Astrocyte of the spinal cord (primary cell): ENCODE measurements at regions not wholly inside any gene's neighbourhood (a gene's known extent, or its start where the extent isn't known, plus 50 kb on each side); places are given as distances from the start of the nearest gene placed in this dataset.

ENCODE experiments used
- DNase-seq: peaks from one replicate; pipeline ENCODE4 v3.0.0; 2011; ENCODE audit warnings: low read depth, low spot score
- H3K4me3 ChIP-seq: 2 replicates; pipeline ENCODE4 v1.5.1; 2011; ENCODE audit warnings: low read depth, mild to moderate bottlenecking, low read length, moderate library complexity
- CTCF ChIP-seq: IDR thresholded peaks from 2 replicates; pipeline ENCODE4 v1.5.1; 2012; ENCODE audit warnings: low read depth, mild to moderate bottlenecking, low read length, inconsistent platforms
- in situ Hi-C: cut with HindIII; loops from 2 replicates; pipeline ENCODE4 v1.10.0; 2017; ENCODE audit warnings: low sequenced_read_pairs

- no peak for TF ChIP-seq CTCF
- in situ Hi-C loops = no loop called here
- no peak overlapping the region for H3K4me3 ChIP-seq
- no peak for DNase-seq
Measured at GRCh38 chr18:72444798-72445155, 99.4 kb downstream of the CBLN2 start.

DNA sequence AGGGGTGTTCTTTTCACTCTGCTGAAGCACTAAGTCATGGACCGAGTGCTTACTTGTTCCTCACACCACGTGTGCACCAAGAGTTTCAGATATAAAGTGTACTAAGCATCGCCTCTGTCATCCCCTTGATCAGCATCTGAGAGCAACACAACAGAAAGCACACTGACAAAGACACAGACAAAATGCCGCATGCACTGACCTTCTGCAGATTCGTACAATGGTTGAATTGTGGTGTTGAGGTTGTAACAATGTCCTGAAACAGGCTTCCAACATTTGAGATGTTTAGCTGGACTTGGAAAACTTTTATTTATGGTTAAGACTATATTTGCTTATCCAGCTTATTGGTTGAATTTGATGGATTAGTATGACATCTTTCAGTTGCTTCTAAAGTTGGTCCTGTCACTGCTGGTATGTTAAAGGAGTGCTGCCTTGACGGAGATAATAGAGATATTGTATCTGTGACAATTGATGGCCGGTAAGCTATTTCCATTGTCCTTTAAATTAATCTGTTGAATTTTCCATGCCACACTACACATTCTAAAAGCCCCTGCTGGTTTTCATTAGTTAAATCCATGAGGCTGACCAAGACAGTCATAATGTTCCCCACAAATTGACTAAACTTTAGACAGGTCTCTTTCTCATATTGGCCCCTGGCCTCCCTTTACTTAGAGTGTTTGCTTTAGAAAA is 99.9 kb downstream of the CBLN2 start:
- DNase-seq = no peak
- in situ Hi-C loops = no loop called here
- no peak for TF ChIP-seq CTCF
- no peak overlapping the region for H3K4me3 ChIP-seq

GRCh38 chr18:72436401-72436800 is 107.7 kb downstream of the CBLN2 start:
- TF ChIP-seq CTCF = no peak
- no peak overlapping the region for H3K4me3 ChIP-seq
- no peak for DNase-seq
- in situ Hi-C loops = no loop called here

DNA sequence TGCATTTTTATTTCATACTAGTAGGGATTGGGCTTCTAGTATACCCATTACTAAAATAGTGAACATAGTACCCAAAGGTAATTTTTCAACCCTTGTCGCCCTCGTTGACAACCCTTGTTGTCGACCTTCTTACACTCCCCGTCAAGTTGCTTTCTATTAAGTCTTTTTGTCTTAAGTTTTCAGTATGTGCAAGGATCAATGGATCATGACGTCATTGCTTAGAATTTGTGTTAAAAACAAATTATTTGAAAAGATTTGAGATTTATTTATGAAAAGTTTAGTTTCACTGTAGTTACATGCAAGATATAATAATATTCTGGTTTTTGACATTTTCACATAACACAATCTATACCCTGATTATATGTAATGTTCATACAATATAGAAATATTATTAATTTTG is 110.4 kb downstream of the CBLN2 start:
- DNase-seq = no peak
- TF ChIP-seq CTCF = no peak
- in situ Hi-C loops = no loop called here

DNA sequence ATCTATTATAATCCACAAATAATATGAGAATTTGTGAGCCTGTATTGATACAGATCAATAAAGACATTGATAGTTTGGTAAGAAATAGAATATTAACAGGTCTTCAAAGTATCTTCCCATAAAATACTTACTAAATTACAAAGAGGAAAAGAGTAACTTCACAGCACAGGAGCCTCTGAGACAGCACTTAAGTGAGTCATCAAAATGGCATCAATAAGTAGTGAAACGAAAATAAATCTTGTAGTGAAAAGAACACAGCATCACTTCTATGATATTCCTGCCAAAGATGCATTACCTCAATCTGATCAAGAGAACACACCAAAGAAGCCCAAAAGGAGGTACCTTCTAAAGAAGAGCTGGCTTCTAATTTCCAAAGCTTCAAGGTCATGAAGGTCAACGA is 116.4 kb downstream of the CBLN2 start:
- TF ChIP-seq CTCF = no peak
- in situ Hi-C loops = no loop called here
- peak; percentile 57 for DNase-seq
- H3K4me3 ChIP-seq = no peak overlapping the region

More for the DNA sequence above, 110.4 kb downstream of the CBLN2 start:
- no peak overlapping the region for H3K4me3 ChIP-seq

- TF ChIP-seq CTCF = no peak
- in situ Hi-C loops = no loop called here
- DNase-seq = peak; percentile 50
- no peak overlapping the region for H3K4me3 ChIP-seq
Measured at GRCh38 chr18:72419914-72420313, 124.2 kb downstream of the CBLN2 start.

GRCh38 chr18:72412927-72413326 is 131.2 kb downstream of the CBLN2 start:
- H3K4me3 ChIP-seq = no peak overlapping the region
- no peak for TF ChIP-seq CTCF
- no peak for DNase-seq
- in situ Hi-C loops = no loop called here
